Endometrial microvascular endothelial cells (primary cell): ENCODE measurements at regions not wholly inside any gene's neighbourhood (a gene's known extent, or its start where the extent isn't known, plus 50 kb on each side); places are given as distances from the start of the nearest gene placed in this dataset.

Experiments
- in situ Hi-C: cut with HindIII; loops from 2 replicates; pipeline ENCODE4 v1.10.0; 2017; ENCODE audit warnings: low sequenced_read_pairs, low pct_unique_long_range_greater_than_20kb; ENCODE audit errors: inconsistent ontology term

DNA sequence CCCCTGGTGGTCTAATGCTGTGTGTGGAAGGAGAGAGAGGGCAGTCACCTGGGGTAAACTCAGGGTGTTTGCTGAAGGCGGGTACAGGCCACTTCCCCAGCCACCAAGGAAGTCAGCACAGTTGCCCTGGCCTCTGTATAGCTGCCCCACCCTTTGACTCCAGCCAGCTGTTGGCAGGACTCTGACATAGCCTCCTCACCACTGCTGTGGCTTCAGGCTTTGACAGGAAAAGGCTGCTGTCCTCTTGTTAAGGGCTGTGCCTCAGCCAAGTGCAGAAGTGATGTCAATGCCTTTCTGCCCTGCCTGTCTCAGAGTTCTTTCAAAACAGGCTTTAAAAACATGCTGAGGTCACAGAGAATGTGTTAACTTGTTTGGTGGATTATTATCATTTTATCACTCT is 487.2 kb upstream of the KLF4 start:
- in situ Hi-C loops = no loop called here

DNA sequence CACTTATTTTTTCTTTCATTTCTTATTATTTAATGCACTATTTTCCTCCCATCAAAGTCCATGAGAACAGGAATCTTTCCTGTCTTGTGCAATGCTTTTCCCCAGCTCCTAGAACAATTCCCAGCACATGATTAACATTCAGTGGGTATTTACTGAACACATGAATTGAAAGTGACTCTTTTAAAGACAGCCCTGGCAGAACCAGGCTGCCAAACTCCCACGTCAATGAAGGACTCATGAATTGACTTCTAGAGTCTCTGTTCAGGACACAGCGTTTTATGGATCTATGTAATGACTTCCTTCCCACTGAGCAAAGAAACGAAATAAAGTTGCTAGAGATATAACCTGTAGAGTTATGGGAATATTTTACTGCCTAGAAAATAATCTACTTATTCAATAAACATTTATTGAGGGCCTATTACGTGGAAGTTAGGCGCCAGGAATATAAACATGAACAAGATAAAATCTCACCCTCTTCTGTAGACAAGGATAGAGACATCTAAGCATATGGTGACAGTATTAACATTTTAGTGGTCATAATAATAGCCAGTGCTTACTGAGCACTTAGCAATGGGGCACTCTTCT is 485.9 kb upstream of the KLF4 start:
- in situ Hi-C loops = no loop called here

DNA sequence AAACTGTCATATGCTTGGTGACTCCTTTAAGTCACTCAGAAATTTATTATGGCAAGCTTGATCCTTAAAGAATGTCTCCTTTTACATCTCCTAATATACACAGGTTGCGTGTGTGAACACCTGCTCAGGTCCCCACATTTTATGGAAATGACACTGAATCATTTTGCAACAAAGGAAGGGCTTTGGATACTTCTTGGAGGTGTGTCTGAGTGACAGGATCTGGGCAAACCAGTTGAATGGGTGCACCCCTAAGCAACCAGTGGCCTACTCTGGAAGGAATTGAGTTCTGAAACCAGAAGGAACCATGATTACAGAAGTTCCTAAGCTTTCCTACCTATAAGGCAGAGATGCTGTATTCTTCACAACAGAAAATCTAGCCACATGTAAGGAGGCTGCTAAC is 483.9 kb upstream of the KLF4 start:
- in situ Hi-C loops = no loop called here

DNA sequence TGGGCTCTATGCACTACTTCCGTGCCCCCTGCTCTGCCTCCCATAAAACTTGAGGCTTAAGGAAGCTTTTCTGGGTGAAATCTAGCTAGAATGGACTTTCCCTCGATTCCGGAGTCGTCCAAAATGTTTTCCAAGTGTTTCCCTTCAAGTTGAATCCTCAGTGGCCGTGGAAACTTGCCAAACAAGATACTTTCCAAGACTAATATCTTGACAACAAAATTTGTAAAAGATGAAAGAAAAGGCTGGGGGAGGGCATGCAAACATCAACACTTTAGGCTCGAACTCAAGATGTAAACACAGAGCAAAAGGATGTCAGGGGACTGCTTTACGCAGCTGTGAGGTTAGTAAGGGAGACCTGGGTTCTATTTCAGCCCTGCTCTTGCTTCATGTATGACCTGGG is 482.8 kb upstream of the KLF4 start:
- in situ Hi-C loops = no loop called here

DNA sequence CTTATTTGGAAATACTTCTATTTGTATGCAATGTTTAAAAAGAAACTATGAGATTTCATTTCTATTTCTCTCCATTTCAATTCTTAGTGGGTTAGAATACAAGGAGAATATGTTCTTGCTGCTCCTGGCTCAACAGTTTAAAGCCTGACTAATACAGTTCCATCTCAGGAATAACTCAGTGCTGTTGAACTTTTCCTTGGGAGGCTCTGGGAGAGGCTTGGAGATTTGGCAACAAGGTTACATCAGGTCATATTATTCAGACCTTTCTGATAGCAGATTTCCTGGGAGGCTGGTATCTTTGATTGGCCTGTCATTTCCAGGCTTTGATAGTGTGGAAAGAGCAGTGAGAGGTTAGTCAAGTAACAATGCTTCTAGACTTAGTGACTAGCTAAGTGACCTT is 481.7 kb upstream of the KLF4 start:
- in situ Hi-C loops = no loop called here

DNA sequence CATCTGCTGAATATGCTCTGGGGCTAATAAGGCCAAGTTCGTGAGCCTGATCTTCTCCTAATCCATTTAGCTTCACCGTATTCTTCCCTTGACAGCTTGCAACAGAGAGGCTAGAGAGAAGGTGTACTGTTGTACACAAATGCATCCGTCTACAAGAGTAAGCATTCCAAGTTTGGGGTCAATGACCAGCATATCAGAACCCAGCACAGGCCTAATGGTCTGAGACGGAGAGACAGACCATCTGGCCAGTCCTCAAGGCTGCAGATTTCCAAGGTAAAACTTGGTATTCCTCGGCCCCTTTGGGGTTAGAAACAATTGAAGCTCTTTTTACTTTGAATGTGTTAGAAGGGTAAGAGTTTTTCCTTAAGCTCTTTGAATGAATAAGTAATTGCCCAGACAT is 481.2 kb upstream of the KLF4 start:
- in situ Hi-C loops = no loop called here

DNA sequence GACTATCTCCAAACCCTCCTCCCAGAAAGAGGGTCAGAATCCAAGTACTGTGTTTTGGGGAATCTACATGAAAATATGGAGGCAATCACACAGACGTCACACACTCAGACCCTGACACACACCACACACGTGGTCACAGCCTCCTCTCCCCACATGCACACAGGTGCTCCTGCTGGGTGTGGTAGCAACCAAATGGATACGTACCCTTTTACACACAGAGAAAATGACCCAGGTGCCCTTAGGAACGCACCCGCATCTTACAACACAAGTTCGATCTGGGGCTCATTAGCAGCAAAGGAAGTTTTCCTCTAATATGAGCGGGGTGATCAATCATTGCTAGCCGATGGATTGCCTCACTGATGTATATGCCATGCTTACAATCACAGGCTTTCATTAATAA is 480.2 kb upstream of the KLF4 start:
- in situ Hi-C loops = no loop called here

DNA sequence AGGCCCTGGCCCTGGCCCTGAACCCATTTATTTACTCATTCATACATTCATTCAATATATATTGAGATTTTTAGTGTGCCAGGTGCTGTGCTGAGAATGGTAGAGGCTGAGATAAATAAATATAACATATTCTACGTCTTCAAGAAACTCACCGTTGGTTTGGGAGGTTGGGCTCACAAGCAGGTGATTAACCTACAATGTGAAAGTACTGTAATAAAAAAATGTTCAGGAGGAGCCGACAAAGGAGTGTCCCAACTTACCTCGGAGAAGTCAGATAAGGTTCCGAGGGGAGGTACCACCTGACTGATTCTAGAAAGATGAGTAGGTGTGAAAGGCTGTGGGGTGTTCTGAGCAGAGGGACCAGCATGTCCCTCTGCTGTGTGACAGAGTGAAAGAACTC is 479.6 kb upstream of the KLF4 start:
- in situ Hi-C loops = no loop called here

DNA sequence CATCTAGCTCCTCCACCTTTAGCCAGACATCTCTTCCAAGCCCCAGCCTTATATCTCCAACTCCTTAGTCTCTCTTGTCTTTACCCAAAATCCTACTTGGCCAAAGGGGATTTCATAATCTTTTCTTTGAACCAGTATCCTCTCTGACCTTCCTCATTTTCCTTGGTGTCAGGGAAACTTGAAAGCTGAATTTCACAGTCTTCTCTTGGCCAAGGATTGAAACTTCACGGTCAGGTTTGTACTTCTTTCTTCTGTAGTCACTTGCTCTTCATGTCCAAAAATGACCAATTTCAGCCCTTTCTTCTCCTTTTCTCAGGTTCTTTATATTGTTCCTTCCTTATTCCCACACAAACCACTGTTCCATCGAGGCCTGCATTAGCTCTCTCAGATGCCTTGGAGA is 473.7 kb upstream of the KLF4 start:
- in situ Hi-C loops = no loop called here

DNA sequence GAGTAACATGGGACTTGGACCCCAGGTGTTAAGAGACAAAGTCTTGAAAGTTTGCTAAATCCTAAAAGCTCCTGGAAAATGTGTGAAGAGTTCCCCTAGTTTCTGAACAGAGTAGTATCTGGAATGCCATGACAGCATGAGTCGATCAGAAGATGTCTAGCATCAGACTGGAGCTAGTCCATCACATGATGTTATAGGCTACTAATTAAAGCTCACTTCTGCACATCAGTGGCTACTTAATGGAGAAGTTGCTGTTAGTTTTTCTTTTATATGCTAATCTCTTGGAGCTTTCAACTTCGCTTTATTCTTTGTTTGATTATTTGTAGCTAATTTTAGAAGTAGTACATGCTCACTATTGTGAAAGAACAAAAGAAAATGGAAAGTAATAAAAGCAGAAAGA is 471.3 kb upstream of the KLF4 start:
- in situ Hi-C loops = no loop called here

DNA sequence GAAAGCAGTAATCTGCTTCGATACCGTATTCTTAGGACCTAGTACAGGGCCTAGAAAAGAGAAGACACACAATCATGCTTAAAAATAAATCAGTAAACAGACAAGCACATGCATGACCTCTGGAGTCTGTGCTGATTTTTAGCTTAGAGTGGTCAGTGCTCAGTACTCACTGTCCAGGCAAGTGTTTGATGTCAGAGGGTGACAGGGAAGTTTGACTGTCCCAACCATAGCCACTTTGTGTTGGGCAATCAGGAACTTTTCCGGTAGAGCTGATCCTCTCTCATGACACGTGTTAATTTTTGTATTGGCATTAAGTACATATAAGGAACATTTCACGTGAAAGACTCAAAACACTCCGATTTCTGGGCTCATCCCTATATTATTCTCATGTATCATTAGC is 464.7 kb upstream of the KLF4 start:
- in situ Hi-C loops = no loop called here

DNA sequence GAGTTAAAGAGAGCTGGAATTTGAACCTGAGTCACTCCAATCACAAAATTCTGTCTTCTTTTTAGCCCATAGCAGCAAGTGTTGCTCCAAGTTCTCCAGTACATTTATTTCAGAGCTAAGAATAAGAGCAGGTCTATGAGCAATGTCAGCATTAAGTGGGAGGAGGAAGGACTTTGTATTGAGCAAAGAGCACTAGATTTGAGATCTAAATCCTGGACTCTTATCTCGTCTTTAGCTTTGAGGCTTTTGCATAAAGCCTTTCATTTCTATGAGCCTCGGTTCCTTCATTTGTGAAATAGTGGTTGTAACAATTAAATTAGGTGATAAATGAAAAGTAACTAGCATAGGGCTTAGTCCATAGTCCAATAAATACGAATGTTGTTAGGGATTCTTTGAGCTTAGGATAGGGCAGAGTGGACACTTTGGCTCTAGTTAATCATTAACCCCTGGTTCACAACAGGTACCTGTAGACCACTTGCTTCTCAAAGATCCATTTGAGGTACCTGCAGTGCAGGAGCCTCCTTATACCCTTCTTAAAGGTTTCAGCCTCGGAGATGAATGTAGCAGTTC is 464.1 kb upstream of the KLF4 start:
- in situ Hi-C loops = no loop called here

DNA sequence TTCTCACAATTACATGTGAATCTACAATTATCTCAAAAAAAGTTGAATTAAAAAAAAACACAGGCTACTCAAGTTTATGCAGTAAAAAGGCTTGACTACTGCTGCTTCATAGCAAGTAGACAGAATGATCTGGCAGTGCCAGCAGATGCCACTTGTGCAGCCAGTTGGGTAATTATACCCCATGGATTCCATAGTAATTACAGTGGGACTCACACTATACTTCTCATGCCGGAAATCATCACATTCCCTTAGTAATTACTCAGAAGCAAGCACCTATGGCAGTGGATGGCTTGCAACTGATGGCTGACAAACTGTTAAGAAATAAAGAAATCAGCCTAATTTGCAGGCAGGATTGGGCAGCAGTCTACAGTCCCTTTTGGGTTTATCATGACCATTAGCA is 463.2 kb upstream of the KLF4 start:
- in situ Hi-C loops = no loop called here

DNA sequence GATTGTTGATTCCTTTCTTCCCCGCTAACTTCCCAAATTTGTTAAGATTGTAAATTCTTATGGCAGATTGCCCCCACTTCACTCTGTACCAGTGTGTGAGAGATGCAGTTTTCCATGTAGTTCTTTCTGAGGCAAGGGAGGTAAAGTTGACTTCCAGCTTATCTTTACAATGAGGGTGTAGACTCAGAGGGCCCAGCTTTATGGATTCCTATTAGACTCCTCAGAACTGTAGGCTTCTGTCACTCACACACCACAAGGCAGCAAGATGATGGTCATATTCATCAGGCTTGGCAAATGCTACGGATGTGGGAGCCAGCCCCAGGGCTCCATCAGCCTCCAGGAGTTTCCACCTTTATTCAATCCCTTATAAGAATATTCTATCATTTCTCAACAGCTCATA is 461.9 kb upstream of the KLF4 start:
- in situ Hi-C loops = no loop called here

DNA sequence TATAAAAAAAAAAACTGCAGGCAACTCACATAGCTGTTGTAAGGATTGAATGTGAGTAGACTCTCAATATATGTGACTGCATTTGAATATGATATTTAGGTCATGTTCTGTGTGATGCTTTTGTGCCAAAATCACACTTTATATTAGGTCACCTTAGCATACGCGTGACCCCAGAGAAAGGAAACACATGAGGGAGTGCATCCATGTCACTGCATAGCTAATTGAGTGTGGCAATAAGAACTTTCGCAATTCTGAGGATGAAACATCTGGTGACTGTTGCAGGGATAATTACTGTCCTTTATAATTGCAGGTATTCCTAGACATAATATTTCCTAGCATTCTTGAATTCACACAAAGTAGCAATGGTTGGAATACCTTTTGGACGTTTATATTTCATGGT is 459.5 kb upstream of the KLF4 start:
- in situ Hi-C loops = no loop called here

DNA sequence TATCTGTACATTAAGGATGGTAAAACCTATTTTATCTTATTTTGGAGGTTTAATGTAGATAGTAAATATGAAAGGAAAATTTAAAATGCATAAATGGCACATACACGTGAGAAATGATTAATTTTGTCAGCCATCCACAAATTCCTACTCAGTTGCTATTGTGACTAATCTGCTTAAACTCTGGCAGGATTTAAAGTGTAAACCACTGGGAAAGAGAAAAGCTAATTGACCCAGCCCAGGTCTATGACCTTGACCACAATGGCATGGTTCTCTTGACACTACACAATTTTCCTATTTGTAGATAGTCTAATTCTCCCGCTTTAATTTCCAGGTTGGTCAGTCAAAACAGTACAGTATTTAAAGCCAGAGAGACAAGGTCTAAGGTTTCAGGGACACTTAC is 459.0 kb upstream of the KLF4 start:
- in situ Hi-C loops = no loop called here

DNA sequence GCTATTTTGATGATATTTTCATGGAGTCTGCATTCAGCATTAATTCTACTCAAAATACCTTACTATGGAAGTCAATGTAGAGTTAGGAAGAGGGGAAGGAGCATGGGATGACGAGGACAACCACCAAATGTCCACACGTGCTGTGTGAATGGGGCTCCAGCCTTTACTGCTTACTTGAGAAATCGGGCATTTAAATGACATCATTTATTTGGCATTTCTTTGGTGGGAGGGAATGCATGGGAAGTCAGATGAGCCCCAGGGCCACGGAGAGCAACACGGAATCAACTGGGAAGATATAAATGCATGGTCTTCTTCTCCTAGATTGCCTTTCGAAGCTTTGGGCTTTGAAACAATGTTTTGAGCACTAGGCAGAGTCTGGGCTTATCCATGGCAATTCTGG is 458.5 kb upstream of the KLF4 start:
- in situ Hi-C loops = no loop called here

DNA sequence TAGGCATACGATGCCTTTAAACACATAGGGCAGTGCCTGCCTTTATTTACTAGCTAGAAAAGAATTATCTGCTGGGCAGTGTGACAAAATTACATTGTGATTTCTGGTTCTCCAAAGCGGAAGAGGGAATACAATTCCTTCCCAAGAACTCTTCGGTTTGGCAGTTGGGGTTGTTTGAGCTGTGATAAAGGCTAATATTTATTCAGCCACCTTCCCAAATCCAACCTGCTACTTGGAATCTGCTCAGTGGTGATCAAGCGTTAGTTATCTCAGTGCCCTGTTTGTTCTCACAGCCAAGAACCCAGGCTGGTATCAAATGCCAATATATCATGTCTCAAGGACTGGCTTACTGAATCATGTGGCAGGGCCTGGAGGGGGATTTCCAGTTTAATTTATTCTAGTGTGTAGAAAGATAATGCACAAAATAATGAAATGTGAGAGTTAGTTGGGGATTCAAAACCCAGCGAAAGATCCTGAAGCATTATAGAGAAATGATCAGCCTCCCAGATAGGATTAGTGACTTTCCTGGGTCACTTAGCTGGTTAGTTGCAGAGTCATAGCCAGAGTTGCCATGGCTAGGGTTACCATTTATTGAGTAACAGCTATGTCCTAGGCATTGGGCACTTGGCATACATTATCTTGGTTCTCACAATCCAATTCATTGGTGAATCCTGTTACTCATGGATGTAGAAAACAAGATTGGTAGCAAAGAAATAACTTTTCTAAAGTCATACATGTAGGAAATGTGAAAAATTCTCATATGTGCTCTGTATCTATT is 457.0 kb upstream of the KLF4 start:
- in situ Hi-C loops = no loop called here

DNA sequence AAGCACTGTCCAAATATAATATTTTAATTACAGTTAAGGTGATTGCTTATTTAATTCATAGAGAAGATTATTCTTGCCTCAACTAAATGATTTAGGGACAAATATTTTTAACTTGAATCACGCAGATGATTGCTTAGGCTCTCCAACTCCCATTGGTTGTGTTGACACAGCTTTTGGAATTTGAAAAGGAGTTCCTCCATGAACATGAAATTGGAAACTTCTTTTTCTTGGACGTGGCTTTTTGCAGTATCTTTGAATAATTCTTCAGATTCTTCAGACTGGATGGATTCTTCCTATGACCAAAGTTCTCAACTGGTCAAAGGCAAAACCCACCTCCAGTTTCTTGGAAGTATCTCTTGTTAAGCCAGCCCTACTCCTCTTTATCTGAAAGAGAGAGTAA is 456.4 kb upstream of the KLF4 start:
- in situ Hi-C loops = no loop called here

DNA sequence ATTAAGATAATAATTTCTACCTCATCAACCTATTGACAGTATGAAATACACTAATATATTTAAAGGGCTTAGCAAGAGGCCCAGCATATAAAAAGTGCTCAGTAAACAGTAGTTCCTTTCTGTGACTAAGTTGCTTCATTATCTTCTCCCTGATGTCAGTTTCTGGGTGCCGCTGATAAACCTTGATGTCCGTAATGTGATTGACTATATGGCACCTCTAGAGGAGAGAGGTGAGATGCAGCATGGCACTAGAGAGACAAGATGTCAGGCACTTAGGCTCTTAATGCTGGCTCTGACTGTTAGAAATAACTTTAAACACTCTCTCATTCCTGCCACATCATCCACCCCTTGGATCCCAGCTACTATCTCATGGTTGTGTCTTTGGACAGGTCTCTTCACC is 455.9 kb upstream of the KLF4 start:
- in situ Hi-C loops = no loop called here

DNA sequence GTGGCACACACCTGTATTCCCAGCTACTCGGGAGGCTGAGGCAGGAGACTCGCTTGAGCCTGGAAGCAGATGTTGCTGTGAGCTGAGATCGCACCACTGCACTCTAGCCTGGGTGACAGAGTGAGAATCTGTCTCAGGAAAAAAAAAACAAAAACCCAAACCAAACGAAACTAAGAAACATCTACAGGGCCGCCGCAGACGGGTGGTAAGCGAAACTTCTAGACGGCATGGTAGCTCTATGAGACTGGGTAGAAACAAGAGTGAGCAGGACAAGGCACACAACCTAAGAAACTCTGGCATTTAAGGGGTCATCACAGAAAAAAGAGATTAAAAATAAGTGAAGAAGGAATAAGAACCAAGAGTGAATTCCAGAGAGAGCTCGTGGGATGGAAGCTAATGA is 454.8 kb upstream of the KLF4 start:
- in situ Hi-C loops = no loop called here
